ENCODE measurements at regions not wholly inside any gene's neighbourhood (a gene's known extent, or its start where the extent isn't known, plus 50 kb on each side); places are given as distances from the start of the nearest gene placed in this dataset.

DNA sequence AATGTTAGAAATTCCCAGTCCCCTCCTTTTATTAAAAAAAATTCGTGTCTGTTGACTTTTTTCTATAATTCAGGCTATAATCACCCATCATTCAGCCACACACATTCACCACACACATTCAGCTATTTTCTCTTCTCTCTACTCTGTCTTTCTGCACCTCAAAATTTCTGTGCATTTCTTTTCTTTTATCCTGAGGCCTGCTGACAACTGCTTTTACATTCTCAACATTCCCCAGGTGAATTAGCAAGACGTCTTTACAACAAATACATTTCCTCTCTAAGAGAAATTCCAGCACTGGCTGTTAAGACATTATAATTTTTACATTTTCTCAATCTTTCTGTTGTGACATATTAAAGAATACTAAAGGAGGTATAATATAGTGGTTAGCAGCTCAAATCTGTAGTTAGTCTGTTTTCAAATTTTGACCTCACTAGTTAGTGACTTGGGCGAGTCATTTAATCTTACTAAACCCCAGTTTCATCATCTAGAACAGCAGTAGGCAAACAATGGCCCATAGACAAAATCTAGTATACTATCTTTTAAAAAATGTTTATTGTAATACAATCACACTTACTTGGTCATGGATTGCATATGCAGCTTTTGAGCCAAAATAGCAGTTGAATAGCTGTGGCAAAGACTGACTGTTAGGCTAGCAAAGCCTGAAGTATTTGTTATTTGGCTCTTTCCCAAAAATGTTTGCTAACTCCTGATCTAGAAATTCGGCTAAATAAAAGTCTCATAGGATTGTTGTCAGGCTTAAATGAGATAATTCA is 350.7 kb downstream of the NSUN3 start (continued):
- TF ChIP-seq ZNF138 (CRISPR knock-in tag; conservative IDR thresholded peaks at IDR 0.05) (no peak), NFE2L1 (CRISPR knock-in tag; IDR thresholded peaks at IDR 0.05) (no peak), ZBTB21 (CRISPR knock-in tag; IDR thresholded peaks at IDR 0.05; ENCODE audit: borderline replicate concordance) (no peak), FOXK1 (CRISPR knock-in tag; IDR thresholded peaks at IDR 0.05) (no peak), ZNF219 (CRISPR knock-in tag; IDR thresholded peaks at IDR 0.05; ENCODE audit: borderline replicate concordance) (no peak), NFATC4 (CRISPR knock-in tag; IDR thresholded peaks at IDR 0.05) (no peak), NFYB (CRISPR knock-in tag; conservative IDR thresholded peaks at IDR 0.05; ENCODE audit: low read depth) (no peak), IRF2 (CRISPR knock-in tag; IDR thresholded peaks at IDR 0.05; ENCODE audit: borderline replicate concordance, low read depth) (no peak)
- TF ChIP-seq, protein P1, sequence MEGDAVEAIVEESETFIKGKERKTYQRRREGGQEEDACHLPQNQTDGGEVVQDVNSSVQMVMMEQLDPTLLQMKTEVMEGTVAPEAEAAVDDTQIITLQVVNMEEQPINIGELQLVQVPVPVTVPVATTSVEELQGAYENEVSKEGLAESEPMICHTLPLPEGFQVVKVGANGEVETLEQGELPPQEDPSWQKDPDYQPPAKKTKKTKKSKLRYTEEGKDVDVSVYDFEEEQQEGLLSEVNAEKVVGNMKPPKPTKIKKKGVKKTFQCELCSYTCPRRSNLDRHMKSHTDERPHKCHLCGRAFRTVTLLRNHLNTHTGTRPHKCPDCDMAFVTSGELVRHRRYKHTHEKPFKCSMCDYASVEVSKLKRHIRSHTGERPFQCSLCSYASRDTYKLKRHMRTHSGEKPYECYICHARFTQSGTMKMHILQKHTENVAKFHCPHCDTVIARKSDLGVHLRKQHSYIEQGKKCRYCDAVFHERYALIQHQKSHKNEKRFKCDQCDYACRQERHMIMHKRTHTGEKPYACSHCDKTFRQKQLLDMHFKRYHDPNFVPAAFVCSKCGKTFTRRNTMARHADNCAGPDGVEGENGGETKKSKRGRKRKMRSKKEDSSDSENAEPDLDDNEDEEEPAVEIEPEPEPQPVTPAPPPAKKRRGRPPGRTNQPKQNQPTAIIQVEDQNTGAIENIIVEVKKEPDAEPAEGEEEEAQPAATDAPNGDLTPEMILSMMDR (IDR thresholded peaks at IDR 0.05), result no peak
- TF ChIP-seq, protein P2, sequence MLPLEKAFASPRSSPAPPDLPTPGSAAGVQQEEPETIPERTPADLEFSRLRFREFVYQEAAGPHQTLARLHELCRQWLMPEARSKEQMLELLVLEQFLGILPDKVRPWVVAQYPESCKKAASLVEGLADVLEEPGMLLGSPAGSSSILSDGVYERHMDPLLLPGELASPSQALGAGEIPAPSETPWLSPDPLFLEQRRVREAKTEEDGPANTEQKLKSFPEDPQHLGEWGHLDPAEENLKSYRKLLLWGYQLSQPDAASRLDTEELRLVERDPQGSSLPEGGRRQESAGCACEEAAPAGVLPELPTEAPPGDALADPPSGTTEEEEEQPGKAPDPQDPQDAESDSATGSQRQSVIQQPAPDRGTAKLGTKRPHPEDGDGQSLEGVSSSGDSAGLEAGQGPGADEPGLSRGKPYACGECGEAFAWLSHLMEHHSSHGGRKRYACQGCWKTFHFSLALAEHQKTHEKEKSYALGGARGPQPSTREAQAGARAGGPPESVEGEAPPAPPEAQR (CRISPR knock-in tag; IDR thresholded peaks at IDR 0.05), result no peak

GRCh38 chr3:94414418-94414817 is 351.6 kb downstream of the NSUN3 start:
- H3K4me3 Mint-ChIP-seq, result no peak overlapping the region
- TF ChIP-seq CREM (CRISPR knock-in tag; IDR thresholded peaks at IDR 0.05), result no peak
- no peak for TF ChIP-seq SMAD3 (CRISPR knock-in tag; IDR thresholded peaks at IDR 0.05; ENCODE audit: borderline replicate concordance)
- no peak for TF ChIP-seq ZMAT4 (CRISPR knock-in tag; IDR thresholded peaks at IDR 0.05)
- no peak for TF ChIP-seq RORB (CRISPR knock-in tag; IDR thresholded peaks at IDR 0.05)
- TF ChIP-seq TP53 (CRISPR knock-in tag; IDR thresholded peaks at IDR 0.05), result no peak
- TF ChIP-seq, protein P3, sequence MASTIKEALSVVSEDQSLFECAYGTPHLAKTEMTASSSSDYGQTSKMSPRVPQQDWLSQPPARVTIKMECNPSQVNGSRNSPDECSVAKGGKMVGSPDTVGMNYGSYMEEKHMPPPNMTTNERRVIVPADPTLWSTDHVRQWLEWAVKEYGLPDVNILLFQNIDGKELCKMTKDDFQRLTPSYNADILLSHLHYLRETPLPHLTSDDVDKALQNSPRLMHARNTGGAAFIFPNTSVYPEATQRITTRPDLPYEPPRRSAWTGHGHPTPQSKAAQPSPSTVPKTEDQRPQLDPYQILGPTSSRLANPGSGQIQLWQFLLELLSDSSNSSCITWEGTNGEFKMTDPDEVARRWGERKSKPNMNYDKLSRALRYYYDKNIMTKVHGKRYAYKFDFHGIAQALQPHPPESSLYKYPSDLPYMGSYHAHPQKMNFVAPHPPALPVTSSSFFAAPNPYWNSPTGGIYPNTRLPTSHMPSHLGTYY (CRISPR knock-in tag; IDR thresholded peaks at IDR 0.05), result no peak
- TF ChIP-seq, protein P4, sequence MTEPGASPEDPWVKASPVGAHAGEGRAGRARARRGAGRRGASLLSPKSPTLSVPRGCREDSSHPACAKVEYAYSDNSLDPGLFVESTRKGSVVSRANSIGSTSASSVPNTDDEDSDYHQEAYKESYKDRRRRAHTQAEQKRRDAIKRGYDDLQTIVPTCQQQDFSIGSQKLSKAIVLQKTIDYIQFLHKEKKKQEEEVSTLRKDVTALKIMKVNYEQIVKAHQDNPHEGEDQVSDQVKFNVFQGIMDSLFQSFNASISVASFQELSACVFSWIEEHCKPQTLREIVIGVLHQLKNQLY (CRISPR knock-in tag; IDR thresholded peaks at IDR 0.05), result no peak
- TF ChIP-seq ATF1 (CRISPR knock-in tag; IDR thresholded peaks at IDR 0.05), result no peak
- TF ChIP-seq SP1 (CRISPR knock-in tag; conservative IDR thresholded peaks at IDR 0.05), result no peak
- no peak for TF ChIP-seq FOXP1 (CRISPR knock-in tag; IDR thresholded peaks at IDR 0.05; ENCODE audit: borderline replicate concordance)
- no peak for TF ChIP-seq ZNF423 (CRISPR knock-in tag; IDR thresholded peaks at IDR 0.05)
- TF ChIP-seq ELF4 (CRISPR knock-in tag; IDR thresholded peaks at IDR 0.05; ENCODE audit: low read depth), result no peak
- TF ChIP-seq, protein P5, sequence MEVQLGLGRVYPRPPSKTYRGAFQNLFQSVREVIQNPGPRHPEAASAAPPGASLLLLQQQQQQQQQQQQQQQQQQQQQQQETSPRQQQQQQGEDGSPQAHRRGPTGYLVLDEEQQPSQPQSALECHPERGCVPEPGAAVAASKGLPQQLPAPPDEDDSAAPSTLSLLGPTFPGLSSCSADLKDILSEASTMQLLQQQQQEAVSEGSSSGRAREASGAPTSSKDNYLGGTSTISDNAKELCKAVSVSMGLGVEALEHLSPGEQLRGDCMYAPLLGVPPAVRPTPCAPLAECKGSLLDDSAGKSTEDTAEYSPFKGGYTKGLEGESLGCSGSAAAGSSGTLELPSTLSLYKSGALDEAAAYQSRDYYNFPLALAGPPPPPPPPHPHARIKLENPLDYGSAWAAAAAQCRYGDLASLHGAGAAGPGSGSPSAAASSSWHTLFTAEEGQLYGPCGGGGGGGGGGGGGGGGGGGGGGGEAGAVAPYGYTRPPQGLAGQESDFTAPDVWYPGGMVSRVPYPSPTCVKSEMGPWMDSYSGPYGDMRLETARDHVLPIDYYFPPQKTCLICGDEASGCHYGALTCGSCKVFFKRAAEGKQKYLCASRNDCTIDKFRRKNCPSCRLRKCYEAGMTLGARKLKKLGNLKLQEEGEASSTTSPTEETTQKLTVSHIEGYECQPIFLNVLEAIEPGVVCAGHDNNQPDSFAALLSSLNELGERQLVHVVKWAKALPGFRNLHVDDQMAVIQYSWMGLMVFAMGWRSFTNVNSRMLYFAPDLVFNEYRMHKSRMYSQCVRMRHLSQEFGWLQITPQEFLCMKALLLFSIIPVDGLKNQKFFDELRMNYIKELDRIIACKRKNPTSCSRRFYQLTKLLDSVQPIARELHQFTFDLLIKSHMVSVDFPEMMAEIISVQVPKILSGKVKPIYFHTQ (CRISPR knock-in tag; IDR thresholded peaks at IDR 0.05), result no peak
- TF ChIP-seq, protein P6, sequence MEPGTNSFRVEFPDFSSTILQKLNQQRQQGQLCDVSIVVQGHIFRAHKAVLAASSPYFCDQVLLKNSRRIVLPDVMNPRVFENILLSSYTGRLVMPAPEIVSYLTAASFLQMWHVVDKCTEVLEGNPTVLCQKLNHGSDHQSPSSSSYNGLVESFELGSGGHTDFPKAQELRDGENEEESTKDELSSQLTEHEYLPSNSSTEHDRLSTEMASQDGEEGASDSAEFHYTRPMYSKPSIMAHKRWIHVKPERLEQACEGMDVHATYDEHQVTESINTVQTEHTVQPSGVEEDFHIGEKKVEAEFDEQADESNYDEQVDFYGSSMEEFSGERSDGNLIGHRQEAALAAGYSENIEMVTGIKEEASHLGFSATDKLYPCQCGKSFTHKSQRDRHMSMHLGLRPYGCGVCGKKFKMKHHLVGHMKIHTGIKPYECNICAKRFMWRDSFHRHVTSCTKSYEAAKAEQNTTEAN (CRISPR knock-in tag; IDR thresholded peaks at IDR 0.05), result no peak
- POLR2A ChIA-PET, result no interaction called here
- no peak for ATAC-seq
- peaks cover 2% of the 10 kb centered on the region; the same call in 1 of the 2 replicates for H3K36me3 Mint-ChIP-seq
- DNase-seq (ENCODE audit: low spot score), result no peak
- no peaks in the 10 kb centered on the region for H3K27me3 Mint-ChIP-seq (ENCODE audit: low read depth)
- no peak overlapping the region for H3K27ac Mint-ChIP-seq
- H3K9me3 Mint-ChIP-seq, result peaks cover 15% of the 10 kb centered on the region
- peaks cover 31% of the 10 kb centered on the region for H3K4me1 Mint-ChIP-seq
- CTCF ChIA-PET, result no interaction called here

All from WTC11 (cell line).